NCI-H510A treated with DMSO at 0.1 percent for 48 hours (cell line): ENCODE measurements at regions not wholly inside any gene's neighbourhood (a gene's known extent, or its start where the extent isn't known, plus 50 kb on each side); places are given as distances from the start of the nearest gene placed in this dataset.

Experiments used
- DNase-seq: peaks from one replicate; lab custom pipeline; 2025; lab: John Stamatoyannopoulos, UW

DNA sequence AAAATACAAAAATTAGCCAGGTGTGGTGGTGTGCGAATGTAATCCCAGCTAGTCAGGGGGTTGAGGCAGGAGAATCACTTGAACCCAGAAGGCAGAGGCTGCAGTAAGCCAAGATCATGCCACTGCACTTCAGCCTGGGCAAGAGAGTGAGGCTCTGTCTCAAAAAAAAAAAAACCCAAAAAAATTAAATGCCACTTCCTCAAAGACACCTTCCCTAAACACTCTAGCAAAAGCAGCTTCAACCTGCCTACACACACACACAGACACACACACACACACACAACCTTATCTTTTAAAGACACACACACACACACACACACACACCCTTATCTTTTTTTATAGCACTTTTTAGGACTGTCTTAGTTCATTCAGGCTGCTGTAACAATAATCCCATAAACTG lies 201.7 kb upstream of the PSMD7 start:
- DNase-seq = no peak

GRCh38 chr16:74094514-74094913 lies 202.1 kb upstream of the PSMD7 start:
- no peak for DNase-seq

DNA sequence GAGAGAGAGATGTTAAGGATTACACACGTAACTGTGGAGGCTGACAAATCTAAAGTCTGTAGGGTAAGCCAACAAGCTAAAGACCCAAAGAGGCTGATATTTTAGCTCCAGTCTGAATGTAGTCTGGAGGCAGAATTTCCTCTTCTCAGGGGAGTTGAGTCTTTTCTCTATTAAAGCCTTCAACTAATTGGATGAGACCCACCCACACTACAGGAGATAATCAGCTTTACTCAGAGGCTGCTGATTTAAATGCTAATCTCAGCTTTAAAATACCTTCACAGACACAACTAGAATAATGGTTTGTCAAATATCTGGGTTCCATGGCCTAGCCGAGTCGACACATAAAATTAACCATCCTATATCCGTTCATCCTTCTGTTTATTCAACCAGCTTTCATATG lies 204.3 kb upstream of the PSMD7 start:
- no peak for DNase-seq

DNA sequence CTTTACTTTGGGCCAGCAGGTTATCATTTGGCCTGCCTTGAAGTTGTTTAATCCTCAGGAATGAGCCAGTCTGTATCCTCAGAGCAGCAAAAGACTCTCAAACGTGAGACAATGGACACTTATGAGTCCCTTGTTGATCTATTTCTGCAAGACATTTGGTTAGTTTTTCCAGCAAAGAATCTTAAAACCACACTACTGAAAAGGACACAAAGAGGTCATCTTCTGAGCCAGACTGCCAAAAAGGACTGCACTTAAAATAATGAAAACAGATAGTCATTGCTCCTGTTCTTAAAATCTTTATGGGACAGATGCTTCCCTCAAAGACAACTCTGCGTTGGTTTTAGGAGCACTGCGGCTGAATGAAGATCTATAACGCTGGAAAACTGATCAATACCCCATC lies 205.7 kb upstream of the PSMD7 start:
- DNase-seq = no peak

- no peak for DNase-seq
Measured at GRCh38 chr16:74083541-74083940, 213.1 kb upstream of the PSMD7 start.

- DNase-seq = no peak
Measured at GRCh38 chr16:74080311-74080710, 216.3 kb upstream of the PSMD7 start.

- no peak for DNase-seq
Measured at GRCh38 chr16:74079232-74079586, 217.4 kb upstream of the PSMD7 start.

DNA sequence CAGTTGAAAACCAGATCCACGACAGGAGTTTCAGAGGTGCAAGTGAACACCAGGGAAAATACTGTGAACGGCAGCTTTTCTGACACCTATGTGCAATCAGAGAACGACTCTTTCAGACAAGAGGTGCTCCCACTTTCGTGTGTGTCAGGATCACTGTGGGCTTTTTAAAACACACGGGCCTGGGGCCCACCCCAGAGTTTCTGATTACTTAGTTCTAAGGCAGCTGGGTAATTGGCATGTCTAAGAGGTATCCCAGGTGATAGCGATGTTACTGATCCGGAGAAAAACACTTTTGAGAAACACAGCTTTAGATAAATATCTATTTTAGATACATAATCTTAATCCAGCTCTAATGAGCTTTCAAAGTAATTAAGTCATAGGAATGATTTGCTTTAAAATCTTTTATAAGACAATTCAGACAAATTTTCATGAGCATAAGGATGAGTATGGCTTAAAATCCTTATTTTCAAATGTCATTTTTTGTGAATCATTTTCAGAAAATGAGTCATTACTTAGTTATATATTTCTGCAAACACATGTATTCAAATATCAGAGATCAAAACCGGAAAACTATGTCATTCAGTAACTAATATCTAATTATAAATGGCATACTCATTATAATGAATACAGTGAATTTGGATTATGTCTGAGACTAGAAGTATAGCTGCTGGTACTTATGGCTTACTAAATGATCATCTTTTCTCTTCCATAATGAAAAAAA lies 217.9 kb upstream of the PSMD7 start:
- DNase-seq = no peak

DNA sequence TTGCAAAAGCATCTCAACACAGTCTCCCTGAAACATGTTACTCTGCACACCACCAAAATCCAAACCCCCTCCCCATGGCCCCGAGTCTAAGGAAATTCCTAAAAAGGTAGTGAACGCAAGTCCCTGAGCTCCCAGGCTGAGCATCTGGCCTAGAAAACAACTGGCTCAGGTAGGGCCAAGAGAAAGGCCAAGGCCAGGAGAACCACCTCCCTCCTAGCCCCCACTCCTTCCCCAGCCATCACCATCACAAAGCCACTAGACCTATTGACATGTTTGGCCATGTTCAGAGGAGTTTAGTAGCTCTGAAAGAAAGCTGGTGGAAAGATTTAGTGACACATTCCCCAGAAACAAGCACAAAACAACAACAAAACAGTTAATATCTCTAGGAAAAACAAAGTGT lies 220.0 kb upstream of the PSMD7 start:
- DNase-seq = no peak

- DNase-seq = no peak
Measured at GRCh38 chr16:74075393-74075792, 221.2 kb upstream of the PSMD7 start.

DNA sequence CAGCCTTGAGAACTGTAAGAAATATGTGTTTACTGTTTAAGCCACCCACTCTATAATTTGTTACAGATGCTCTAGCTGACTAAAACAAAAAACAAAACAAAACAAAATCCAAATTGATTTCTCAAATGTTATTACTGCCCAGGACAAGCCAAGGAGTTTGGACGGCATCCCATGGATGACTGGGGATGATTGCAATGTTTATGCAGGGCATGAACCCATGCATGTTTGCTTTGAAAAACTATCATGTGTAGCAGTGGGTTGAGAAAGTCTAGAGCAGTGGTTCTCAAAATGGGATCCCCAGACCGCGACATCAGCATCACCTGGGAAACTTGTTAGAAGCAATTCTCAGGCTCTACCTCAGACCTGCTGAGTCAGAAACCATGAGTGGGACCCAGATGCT lies 223.2 kb upstream of the PSMD7 start:
- no peak for DNase-seq

- no peak for DNase-seq
Measured at GRCh38 chr16:74071996-74072535, 224.5 kb upstream of the PSMD7 start.

DNA sequence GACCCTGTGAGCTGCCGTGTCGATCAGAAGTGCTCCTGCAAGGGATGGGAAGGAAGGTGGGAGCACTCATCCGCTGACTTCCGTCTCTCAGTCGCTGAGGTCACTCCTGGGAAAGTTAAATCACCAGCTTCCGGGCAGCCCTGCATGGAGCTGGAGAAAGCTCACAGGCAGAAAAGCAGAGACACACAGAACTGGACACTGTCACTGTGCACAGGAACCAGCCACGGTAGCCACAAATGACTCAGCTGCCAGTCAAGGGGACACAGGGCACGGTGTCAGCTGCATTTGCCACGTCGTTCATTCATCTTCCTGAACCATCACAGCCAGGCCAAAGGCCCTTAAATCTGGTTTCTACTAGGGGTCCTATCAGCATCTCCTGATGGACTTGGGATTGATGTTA lies 226.4 kb upstream of the PSMD7 start:
- DNase-seq = no peak

DNA sequence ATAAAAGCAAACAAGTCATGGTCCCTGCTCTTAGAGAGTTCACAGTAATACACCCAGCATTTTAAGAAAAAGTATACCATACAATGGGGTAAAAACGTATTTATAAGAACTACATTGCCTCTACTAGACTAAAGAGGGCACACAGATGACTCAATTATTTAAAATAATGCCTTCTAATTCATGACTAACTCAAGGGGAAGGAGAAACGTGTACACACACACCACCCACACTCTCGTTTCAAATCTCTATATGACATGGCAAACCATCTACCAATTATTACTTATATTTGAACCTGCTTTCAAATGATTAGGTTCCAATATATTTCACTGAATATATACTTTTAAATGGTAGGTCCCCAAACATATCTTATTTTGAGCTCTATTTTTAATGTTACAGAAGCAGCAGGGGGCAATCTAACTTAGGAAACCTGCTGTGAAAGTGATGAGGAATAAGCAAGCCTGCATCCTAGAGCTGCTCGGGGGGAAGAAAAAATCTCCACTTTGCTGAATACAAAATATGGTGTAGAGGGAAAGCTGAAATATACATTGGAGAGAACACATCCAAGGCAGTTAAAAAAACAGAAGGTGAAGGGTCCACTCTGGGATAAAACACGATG lies 232.4 kb upstream of the PSMD7 start:
- DNase-seq = no peak

GRCh38 chr16:74053826-74054225 lies 242.8 kb upstream of the PSMD7 start:
- DNase-seq = no peak

- no peak for DNase-seq
Measured at GRCh38 chr16:74053312-74053711, 243.3 kb upstream of the PSMD7 start.

- DNase-seq = no peak
Measured at GRCh38 chr16:74052016-74052415, 244.6 kb upstream of the PSMD7 start.

DNA sequence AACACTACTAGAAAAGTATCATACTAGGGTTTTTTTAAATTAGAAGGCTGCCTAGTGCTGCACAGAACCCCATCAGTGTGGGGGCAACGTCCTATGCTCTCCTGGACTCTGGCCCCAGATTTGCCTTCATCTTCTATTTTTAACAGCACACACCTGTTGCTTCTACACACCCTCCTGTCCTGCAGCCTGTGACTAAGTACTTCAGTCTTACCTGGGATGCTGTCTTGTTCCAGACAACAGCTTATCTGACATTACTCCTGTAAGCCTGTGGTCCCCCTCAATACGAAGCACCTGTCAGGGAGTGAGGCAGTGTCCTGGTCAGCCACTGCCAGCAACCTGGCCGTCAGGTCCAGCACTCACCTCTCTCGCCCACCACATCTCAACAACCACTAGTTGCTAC lies 247.6 kb upstream of the PSMD7 start:
- no peak for DNase-seq

- DNase-seq = no peak
Measured at GRCh38 chr16:74046524-74046923, 250.1 kb upstream of the PSMD7 start.

GRCh38 chr16:74045513-74045912 lies 251.1 kb upstream of the PSMD7 start:
- DNase-seq = no peak

DNA sequence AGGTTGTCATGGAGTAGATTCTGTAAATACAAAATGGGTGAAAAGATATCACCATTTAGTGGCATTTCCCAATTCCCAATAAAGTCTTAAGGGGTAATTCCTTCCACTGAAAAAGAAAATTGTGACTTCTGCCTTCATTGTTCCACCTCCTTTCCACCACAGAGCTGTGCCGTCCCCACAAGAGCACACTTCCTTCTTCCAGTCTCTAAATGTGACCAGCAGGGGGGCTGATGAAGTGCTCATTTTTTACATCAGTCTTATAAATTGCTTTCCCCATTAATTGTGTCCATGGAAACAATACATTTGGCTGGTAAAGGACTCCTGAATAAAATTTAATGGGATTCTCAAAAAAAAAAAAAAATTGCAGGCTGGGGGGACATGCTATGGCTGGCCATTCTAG lies 260.8 kb upstream of the PSMD7 start:
- peak; percentile 4 for DNase-seq

DNA sequence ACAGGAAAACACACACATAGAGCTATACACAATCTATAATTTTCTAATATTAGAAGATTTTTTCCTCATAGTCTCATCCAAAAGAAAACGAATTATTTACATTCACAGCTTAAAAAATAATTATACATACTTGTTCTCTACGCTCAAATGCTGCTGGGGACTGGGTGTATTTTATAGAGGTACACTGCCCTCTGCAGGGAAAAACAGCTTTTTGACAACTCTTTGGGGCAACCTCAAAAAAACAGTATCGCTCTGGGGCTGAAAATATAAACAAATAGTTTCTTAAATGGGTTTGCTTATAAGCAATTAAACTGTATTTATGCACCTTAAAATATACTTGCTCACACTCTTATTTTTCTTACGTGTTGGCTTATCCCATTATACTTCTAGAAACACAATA lies 261.8 kb upstream of the PSMD7 start:
- peak; percentile 50 for DNase-seq

DNA sequence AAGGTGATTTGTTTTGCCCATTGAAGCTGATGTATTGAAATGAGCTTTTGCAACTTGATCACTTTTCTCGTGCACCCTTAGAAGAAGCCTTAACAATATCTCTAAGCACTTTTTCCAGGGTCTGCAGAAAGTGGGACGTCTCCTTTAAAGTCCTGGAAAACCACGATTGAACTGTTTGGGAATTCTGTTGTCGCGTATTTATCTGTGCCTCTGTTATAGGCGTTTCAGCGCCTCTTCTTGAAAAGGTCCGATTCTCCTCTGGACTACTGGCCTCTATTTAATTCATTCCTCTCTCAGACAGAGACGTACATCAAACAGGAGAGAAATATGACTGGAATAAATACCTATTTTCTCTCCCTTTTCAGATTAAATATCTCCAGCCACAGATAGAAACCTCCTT lies 262.4 kb upstream of the PSMD7 start:
- peak; percentile 8 for DNase-seq

DNA sequence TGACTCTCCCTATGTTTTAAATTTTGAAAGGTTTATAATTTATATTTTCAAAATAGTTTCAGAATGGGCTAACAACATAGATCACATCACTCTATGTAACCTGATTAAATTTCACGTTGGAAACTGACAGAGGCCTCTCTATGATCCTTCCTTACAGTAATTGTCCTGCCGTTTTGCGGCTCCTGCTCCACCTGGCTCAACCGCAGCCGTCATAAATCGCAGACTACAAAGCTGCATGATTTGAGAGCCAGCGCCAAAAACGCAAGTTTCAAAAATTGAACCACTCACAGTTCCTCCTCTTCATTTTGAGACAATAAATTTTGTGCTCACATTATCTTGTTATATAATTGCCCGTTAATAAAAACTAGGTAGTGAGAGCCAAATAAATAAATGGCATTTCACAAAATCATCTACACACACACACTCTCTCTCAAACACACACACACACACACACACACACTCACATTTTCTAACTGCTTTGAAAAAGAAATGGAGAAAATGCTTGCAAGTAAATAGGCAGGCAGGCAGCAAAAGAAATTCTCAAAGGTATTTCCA lies 263.1 kb upstream of the PSMD7 start:
- DNase-seq = peak; percentile 36
